HUDEP-2 (cell line): ENCODE measurements at regions not wholly inside any gene's neighbourhood (a gene's known extent, or its start where the extent isn't known, plus 50 kb on each side); places are given as distances from the start of the nearest gene placed in this dataset.
"Not testable (repeated sequence)": the region's sequence is repeated elsewhere in the genome, so short reads cannot be mapped to it uniquely, and the experiment has no call there.

ENCODE experiments used
- DNase-seq, 76 experiments: peaks; one replicate each; lab custom pipeline; 2025; ENCODE audit not compliant: unreplicated experiment in 76 of 76; lab: John Stamatoyannopoulos, UW

DNA sequence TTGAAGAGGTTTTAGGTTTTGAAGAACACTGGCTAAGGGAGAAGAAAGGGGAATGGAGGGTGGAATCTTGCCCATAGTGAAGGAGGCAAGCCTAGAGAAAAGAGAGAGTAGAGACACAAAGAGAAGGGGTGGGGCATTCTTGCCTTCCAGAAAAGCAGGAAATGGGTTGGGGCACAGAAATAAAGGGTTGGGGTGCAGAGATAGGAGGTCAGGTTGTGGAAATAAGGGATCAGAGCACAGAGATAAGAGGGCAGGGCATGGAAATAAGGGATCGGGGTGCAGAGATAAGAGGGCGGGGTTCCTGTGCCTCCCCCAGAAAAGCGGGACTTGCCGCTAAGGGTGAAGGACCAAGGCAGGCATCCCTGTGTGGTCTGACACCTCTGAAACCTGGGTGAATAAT lies 69.9 kb downstream of the ALG1L2 start:
- DNase-seq, result peak in 1 of 76 experiments; percentile 0

DNA sequence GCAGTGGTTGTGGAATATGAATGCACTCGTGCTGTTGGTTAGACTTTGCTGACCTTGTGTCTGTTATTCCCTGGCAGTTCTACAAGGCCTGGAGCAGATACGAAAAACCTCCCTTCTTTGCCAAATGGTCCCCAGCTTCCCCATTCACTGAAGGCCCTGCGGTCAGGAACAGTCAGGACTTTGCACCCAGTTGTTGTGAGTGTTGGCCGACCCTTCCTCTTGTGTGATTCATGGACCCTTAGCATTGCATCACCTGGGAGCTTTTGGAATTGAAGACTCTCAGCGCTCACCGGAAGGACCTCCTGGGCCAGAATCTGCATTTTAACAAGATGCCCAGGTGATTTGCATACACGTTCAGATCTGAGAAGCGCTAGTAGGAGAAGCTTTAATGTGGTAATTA lies 71.6 kb downstream of the ALG1L2 start:
- DNase-seq, result not testable (repeated sequence)

DNA sequence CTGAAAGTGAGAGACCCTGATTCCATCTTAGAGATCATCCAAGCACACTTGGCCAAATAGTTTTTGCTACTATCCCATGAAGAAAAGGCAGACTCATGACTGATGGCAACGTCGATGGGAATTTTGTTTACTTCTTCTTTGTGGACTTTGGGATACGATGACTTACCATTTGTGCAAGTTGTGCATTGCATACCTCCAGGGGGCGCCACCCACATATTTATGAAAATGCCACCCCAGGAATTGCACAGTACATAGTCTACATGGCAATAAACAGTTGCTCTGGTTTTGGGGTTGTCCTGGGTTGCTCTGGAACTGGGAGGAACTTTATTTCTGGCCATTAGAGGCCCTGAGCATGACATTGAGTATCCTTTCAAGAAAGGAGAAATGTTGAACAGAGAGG lies 73.8 kb downstream of the ALG1L2 start:
- peak in 1 of 76 experiments; percentile 13 for DNase-seq

DNA sequence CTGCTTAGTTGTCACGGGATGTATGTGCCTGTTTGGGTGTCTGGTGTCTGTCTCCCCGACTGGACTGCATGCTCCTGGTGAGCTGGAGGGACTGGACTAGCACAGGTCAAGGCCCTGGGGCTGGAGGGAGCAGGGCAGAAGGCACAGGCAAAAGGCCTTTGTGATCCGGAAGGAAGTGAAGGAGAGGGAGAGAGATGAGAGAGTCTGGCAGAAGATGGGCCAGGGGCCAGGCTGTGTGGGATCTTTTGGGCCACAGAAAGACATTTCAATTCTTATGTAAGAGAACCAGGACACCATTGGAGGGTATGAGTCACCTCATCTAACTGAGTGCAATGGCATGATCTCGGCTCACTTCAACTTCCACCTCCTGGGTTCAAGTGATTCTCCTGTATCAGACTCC lies 85.2 kb downstream of the ALG1L2 start:
- not testable (repeated sequence) for DNase-seq

DNA sequence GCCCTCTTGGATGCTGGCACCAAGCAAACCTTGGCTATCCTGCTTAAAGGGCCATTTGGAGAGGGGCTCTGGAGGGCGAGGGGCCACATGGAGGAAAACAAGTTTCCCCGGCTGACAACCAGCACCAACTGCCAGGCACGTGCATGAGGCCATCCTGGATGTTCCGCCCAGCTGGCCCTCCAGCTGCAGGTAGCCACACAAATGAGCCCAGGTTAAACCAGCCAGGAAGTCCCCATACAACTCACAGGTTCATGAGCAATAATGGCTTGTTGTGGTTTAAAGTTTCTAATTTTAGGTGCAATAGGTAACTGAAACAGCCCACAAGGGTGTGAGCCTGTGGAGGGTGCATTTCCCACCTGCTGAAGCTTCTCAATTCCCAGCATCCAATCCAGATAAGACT lies 93.6 kb downstream of the ALG1L2 start:
- DNase-seq, result not testable (repeated sequence)

DNA sequence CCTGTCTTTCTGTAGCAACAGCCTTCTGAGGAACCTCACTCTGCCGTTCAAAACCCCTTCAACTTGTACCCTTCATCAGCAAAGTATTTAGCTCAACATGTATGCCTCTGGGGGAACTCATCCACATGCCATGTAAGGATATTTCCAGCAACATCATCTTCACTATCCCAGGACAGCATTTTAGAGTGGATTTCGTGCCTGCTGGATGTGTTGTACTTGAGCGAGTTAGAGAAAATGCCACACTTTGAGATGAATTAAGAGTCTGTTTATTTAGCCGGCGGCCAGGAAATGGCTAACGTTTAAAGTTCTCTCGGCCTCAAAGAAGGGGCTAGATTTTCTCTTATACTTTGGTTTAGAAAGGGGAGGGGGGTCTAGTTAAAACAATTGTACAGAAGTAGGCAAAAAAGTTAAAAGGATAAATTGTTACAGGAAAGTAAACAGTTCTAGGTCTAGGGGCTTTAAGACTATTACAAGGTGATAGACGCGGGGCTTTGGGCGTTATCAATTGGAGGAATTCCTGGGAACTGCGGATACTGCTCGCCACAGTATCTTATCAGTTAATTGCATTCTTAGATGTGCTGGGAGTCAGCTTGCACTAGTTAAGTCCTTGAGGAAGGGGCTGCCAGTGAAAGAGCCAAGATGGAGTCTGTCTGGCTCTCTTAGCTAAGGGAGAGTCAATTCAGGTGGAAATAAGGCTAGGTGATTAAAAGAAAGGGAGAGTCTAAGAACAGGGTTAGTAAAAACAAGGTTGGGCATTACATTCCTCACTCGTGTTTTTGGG lies 95.0 kb downstream of the ALG1L2 start:
- DNase-seq, result not testable (repeated sequence)

DNA sequence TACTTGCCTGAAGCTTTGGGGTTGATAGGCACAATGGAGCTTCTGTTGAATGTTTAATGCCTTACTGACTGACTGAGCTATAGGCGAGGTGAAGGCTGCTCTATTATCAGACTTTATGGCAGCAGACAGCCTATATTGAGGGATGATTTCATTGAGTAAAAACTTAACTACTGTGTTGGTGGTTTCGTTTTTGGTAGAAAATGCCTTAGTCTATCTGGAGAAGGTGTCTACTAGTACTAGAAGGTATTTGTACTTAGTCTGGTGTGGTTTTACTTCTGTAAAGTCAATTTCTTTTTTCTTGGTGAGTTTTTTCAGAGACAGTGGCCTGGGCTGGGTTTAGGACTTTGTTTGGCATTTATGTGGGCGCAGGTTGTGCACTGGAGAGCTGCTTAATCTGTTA lies 97.2 kb downstream of the ALG1L2 start:
- DNase-seq, result not testable (repeated sequence)

DNA sequence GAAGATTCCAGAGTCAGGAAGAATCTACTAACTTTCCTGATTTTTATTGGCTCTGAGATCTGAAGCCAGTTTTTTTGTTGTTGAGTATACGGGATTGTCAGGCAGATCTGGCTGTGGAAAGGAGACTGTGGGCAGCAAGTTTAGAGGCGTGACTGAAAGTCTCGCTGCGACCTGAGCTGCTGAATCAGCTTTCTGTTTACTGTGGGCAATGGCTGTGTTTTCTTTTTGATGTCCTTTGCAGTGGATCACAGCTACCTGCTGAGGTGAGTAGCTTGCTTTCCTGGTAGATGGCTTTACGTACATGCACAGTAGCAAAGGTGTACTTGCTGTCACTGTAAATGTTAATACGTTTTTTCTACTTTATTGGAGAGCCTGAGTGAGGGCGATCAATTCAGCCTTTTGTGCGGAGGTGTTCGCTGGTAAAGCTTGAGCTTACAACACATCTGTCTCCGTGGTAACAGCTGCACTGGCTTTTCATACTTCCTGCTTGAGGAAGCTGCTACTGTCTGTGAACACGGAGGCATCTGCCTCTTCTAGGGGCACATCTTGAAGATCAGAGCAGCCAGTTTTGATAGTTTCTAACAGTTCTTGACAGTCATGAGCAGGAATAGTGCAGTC lies 97.8 kb downstream of the ALG1L2 start:
- not testable (repeated sequence) for DNase-seq

DNA sequence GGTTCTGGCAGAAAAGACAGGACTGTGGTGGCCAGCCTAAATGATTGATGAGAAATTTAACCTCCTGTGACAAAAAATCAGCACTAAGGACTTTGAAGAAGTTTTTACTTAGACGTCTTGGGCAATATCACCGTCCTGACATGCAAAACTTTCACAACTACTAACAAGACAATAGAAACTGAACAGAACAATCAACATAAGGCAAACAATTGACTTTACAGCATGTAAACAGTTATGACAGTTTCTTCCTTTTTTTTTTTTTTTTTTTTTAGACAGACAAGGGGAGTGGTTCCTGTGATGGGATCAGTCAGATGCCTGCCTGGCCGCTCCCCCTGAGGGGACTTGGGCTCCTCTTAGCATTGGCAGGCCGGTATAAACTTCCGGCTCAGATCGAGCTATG lies 100.8 kb downstream of the ALG1L2 start:
- DNase-seq, result not testable (repeated sequence)

DNA sequence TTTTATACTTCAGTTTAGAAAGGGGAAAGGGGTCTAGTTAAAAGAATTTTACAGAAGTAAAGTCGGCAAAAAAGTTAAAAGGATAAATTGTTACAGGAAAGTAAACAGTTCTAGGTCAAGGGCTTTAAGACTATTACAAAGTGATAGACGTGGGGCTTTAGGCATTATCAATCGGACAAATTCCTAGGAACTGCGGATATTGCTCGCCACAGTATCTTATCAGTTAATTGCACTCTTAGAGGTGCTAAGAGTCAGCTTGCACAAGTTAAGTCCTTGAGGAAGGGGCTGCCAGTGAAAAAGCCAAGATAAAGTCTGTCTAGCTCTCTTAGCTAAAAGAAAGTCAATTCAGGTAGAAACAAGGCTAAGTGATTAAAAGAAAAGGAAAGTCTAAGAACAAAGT lies 102.1 kb downstream of the ALG1L2 start:
- not testable (repeated sequence) for DNase-seq

DNA sequence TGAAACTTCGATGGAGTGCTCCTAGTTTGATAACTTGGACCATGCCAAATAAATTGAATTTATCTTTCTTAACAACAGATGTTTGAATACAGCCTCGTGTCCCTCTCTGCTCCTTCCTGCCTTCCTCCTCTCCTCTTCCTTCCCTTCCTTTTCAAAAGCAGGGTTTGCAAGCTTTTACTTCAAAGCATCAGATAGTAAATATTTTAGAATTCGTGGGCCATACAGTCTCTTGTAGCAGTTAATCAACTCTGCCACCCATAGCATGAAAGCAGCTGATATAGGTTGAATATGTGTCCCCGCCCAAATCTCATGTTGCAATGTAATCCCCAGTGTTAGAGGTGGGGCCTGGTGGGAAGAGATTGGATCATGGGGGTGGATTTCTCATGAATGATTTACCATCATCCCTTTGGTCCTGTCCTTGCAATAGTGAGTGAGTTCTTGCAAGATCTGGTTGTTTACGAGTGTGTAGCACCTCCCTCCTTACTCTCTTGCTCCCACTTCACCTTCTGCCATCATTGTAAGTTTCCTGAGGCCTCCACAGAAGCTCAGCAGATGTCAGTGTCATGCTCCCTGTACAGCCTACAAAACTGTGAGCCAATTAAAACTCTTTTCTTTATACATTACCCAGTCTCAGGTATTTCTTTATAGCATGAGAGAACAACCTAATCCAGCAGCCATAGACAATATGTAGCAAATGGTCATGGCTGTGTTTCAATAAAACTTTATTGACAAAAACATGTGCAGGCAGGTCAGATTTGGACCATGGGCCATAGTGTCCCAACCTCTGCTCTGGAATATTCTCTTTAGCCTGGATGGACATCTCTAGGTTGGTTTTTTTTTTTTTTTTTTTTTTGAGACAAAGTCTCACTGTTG lies 102.8 kb downstream of the ALG1L2 start:
- peak in 14 of 76 experiments; percentile 1 to 35 (median 16) for DNase-seq

DNA sequence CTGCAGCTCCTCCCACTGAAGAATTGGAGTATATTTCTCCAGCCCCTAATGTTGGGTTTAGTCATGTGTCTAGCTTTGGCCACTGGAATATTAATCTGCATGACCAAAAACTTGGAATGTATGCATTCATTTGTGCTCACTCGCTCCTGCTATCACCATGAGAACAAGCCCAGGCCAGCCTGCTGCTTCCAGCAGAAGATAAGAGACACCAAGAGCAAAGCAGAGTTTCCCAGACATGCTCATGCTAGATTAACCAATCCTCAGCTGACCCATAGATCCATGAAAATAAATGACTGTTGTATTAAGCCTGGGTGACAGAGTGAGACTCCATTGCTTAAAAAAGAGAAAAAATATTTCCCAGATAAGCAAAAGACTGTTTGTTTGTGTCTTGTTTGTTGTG lies 119.6 kb downstream of the ALG1L2 start:
- DNase-seq, result peak in 2 of 76 experiments; percentile 0 to 6

DNA sequence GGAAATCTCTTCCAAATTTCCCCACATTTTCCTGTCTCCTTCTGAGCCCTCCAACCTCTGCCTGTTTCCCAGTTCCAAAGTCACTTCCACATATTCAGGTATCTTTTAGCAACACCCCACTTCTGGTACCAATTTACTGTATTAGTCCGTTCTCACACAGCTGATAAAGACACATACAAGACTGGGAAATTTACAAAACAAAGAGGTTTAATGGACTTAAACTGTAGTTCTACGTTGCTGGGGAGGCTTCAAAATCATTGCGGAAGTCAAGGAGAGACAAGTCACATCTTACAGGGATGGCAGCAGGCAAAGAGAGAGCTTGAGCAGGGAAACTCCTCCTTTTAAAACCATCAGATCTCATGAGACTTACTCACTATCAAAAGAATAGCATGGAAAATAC lies 122.0 kb downstream of the ALG1L2 start:
- DNase-seq, result not testable (repeated sequence)

DNA sequence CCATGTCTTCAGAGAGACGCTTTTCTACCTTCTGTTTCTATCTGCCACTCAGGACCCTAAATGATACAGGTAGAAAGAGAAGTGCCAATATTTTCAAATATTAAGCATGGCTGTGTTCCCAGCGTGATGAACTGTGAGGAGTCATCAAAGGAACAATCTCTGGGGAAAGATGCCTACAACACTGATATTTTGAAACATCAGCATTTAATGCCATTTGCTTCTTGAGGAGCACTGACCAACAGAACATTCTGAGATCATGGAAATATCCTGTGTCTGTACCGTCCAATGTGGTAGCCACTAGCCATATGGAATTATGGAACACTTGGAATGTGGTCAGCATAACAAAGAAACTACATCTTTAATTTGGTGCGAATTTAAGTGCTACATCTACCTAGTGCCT lies 117.9 kb upstream of the COL6A5 start:
- DNase-seq, result no peak

DNA sequence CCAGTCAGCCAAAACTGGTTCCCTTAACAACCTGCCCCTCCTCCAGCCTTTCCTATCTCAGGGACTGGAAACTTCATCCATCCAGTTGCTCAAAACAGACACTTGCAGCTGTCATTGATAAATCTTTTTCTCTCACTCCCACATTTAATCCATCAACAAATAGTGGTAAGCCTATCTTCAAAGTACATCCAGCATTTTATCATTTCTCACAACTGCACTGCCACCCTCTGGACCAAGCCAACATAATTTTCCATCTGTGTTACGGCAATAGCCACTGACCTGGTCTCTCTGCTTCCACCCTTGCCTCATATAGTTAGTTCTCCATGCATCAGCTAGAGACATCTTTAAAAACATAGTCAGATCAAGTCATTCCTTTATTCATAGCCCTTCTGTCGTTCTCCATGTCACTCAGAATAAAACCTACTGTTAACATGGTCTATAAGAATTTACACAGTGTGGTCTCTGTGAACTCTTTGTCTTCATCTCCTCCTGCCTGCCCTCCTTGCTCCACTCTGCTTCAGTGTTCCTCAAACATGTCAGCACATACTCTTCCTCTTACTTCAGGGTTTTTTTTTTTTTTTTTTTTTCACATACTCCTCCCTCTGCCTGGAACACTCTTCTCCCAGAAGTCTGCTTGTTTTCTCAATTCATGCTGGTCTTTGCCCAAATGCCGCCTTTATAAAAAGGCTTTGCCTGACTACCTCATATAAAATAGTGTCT lies 102.5 kb upstream of the COL6A5 start:
- DNase-seq, result peak in 13 of 76 experiments; percentile 1 to 42 (median 7)

DNA sequence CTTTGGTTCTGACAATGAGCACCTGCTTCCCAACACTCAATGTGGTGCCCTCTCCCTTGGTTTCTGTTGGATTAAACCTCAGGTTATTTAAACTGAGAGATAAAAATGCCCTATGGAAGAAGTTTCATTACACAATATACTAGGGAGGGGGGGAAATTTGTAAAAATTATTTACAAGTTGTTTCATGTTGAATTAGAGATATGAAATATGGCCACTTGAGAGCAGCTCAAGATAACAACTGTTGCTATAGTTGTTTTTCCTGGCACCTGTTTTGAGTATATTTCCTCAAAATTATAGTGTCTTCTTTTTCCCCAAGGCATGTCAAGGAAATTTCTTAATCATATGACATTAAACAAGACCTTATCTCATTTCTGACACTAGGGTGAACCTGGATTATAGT lies 101.7 kb upstream of the COL6A5 start:
- DNase-seq, result no peak

DNA sequence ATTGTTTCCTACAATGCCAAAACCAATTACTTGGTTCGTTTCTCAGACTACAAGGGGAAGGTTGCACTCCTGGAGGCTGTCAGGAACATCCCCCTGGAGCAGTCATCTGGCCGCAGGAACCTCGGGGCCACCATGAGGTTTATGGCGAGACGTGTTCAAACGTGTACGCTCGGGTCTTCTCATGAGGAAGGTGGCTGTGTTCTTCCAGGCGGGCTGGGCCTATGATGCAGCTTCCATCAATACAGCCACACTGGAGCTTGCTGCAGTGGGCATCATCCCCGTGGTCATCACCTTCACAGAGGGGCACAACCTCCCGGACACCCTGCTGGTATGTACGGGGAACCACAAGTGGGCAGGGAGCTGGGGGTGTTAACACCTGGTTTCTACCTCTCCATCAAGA lies 94.5 kb upstream of the COL6A5 start:
- DNase-seq, result no peak

DNA sequence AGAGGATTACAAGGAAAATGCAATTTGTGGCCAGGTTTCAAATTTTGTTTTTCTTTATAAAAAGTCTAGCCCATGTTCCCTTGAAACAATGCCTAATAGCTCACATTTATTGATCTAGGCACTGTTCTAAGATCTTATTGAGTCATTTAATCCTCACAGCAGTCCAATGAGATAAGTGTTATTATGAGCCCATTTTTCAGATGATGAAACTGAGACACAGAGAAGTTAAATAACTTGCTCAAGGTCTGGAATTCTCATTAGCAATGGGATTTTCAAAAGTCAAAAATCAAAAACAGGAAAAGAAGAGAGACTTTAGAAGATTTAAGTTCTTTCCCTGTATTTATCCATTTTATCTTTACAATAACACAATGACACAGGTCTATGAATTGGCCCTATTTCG lies 90.0 kb upstream of the COL6A5 start:
- DNase-seq, result no peak

DNA sequence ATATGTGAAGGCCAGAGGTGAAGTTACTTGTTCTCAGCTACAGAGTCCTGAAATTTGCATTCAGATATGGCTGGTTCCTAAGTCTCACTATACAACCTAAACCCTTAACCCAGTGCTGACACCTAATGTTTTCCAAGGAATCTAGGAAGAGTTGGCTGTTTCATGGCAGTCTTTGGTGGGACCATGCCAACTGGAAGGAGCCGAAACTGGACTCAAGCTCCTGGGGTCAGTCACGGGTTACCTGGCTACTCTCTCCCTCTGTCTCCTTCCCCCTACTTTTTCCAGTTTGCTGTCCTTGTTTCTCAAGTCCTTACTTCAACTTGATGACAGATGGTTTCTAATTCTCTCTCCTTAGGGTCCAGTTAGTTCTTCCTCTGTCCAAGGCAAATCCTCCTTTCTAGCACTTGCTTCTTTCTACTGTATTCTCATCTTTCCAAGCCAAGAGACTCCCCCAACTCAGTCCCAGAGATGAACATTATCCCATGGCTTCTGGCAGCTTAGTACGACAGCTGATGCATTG lies 88.6 kb upstream of the COL6A5 start:
- DNase-seq, result no peak

DNA sequence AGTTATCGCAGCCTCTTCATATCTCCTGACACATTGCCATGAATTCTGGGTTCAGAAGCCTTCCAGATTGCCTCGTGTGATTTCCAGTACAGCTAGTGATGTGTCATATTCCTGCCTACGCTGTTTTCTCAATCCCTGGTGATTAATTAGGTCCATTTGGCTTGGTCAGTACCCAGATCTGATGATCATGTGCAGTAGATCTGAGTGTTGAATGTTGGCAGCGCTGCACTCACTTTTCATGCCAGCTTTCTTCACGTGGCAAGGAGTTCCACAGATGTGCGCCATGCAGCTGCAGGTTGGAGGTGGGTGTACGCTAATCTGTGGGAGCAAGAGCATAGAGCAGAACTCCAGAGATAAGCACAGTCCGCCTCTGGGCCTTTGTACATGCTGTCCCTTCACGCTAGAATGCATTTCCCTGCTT lies 86.9 kb upstream of the COL6A5 start:
- DNase-seq, result peak in 1 of 76 experiments; percentile 16
